HG03439 (cell line): ENCODE measurements at regions not wholly inside any gene's neighbourhood (a gene's known extent, or its start where the extent isn't known, plus 50 kb on each side); places are given as distances from the start of the nearest gene placed in this dataset.
"Not testable (repeated sequence)": the region's sequence is repeated elsewhere in the genome, so short reads cannot be mapped to it uniquely, and the experiment has no call there.

ENCODE experiments used
- ATAC-seq: cut with Tn5 transposase; IDR thresholded peaks from one replicate; pipeline ENCODE4 v1.9.1; 2021; ENCODE audit warnings: mild to moderate bottlenecking, moderate library complexity; ENCODE audit not compliant: unreplicated experiment

GRCh38 chr2:53543083-53543482, 224.5 kb upstream of the CHAC2 start:
- no peak for ATAC-seq

- ATAC-seq, result no peak
Measured at GRCh38 chr2:53536583-53537361, 230.8 kb upstream of the CHAC2 start.

GRCh38 chr2:53535234-53535840, 232.3 kb upstream of the CHAC2 start:
- no peak for ATAC-seq

GRCh38 chr2:53530126-53530525, 237.5 kb upstream of the CHAC2 start:
- ATAC-seq, result no peak

- ATAC-seq, result no peak
Measured at GRCh38 chr2:53527056-53527455, 240.5 kb upstream of the CHAC2 start.

GRCh38 chr2:53519918-53520841, 247.4 kb upstream of the CHAC2 start:
- no peak for ATAC-seq

- no peak for ATAC-seq
Measured at GRCh38 chr2:53517406-53517805, 250.2 kb upstream of the CHAC2 start.

- ATAC-seq, result no peak
Measured at GRCh38 chr2:53516650-53517049, 251.0 kb upstream of the CHAC2 start.

GRCh38 chr2:53515435-53516332, 251.9 kb upstream of the CHAC2 start:
- no peak for ATAC-seq

- no peak for ATAC-seq
Measured at GRCh38 chr2:53513167-53513666, 254.4 kb upstream of the CHAC2 start.

GRCh38 chr2:53512071-53512826, 255.4 kb upstream of the CHAC2 start:
- ATAC-seq, result no peak

GRCh38 chr2:53511549-53511948, 256.1 kb upstream of the CHAC2 start:
- no peak for ATAC-seq

GRCh38 chr2:53510401-53510800, 257.2 kb upstream of the CHAC2 start:
- ATAC-seq, result no peak

- no peak for ATAC-seq
Measured at GRCh38 chr2:53509831-53510388, 257.7 kb upstream of the CHAC2 start.

GRCh38 chr2:53508667-53509066, 258.9 kb upstream of the CHAC2 start:
- ATAC-seq, result no peak

- ATAC-seq, result not testable (repeated sequence)
Measured at GRCh38 chr2:53507070-53507469, 260.5 kb upstream of the CHAC2 start.

GRCh38 chr2:53505826-53506225, 261.8 kb upstream of the CHAC2 start:
- no peak for ATAC-seq

- ATAC-seq, result no peak
Measured at GRCh38 chr2:53504507-53504906, 263.1 kb upstream of the CHAC2 start.

GRCh38 chr2:53500181-53500580, 267.4 kb upstream of the CHAC2 start:
- no peak for ATAC-seq
